IPS DF 4.7 (cell line): ENCODE measurements at regions not wholly inside any gene's neighbourhood (a gene's known extent, or its start where the extent isn't known, plus 50 kb on each side); places are given as distances from the start of the nearest gene placed in this dataset.
"Not testable (repeated sequence)": the region's sequence is repeated elsewhere in the genome, so short reads cannot be mapped to it uniquely, and the experiment has no call there.

ENCODE experiments used
- DNase-seq: peaks from one replicate; pipeline ENCODE4 v3.0.0-alpha.2; 2013; ENCODE audit warnings: low spot score; ENCODE audit errors: extremely low read depth

- no peak for DNase-seq
Measured at GRCh38 chr4:141290771-141291170, 70.1 kb downstream of the ZNF330 start.

DNA sequence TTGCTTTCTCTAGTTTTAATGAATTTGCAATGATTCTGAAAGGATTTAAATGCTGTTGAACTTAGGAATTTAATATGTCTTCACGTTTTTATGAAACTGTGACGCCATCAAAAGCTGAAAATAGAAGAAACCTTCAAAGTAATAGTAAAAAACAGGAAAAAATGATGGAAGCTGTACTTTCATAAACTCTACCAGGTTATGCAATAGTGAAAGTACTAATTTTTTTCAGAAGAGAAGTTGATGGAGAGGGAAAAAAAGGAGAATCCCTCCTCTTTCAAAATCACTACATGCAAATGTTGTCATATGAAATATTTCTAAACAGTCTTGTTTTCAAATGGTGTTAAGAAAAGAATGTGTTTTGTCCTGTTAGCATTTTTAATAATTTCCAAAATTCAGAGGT is 73.6 kb downstream of the ZNF330 start:
- no peak for DNase-seq

- no peak for DNase-seq
Measured at GRCh38 chr4:141301216-141301615, 80.5 kb downstream of the ZNF330 start.

DNA sequence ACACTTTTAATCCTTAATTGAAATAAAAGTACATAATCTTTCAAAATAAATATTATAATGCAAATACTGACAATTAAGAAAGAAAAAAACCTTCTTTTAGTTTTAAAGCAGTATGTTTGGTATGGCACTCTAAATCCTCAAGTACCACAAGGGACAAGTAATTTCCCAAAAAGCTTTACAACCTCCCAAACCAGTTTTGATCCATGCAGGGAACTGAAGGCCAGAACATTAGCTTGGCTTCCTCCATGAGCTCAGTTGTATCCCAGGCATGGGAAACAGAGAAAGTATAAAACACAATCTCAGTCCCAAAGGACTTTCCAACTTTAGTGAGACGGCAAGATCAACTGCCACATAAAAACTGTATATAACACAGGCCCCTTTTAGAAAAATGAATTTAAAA is 82.2 kb downstream of the ZNF330 start:
- no peak for DNase-seq

GRCh38 chr4:141304346-141304745 is 83.7 kb downstream of the ZNF330 start:
- no peak for DNase-seq

- no peak for DNase-seq
Measured at GRCh38 chr4:141306331-141306730, 85.6 kb downstream of the ZNF330 start.

- peak; percentile 62 for DNase-seq
Measured at GRCh38 chr4:141307241-141307689, 86.6 kb downstream of the ZNF330 start.

- DNase-seq, result no peak
Measured at GRCh38 chr4:141309874-141310273, 89.2 kb downstream of the ZNF330 start.

- no peak for DNase-seq
Measured at GRCh38 chr4:141311246-141312204, 90.8 kb downstream of the ZNF330 start.

DNA sequence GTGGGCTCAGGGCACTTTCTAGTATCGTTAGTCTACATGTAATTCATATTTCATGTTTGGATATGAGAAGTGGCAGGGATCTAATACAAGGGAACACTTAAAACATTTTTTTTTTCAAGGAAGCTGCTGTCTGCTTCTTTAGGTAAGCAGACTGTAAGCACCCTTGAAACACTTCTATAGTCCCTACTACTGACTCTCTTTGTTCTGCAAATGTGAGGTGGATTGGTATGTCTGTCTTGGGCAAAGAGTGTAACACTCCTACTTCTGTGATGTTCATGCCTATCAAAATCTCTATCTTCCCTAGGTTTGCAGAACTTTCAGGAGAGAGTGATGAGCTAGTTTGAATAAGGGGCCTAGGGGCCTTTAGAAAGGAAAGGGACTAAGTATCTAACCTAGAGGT is 93.9 kb downstream of the ZNF330 start:
- DNase-seq, result no peak

- no peak for DNase-seq
Measured at GRCh38 chr4:141328560-141329173, 108.0 kb downstream of the ZNF330 start.

DNA sequence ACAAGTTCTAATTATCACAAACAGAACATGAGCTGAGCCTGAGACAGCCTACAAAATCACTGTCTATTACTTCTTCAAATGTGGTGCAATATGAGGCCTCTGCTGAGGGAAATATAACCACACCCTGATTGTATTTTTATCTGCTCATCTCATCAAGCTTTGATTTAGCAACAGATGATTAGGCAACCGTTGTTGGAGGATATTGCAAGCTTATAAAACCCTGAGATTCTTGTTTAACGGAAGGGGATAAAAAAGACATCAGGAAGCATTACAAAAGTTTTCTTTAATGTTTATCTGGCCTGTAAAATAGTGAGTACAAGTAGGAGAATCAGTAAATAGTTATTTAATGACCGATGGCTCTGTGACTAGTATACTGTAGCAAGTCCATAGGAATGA is 108.5 kb downstream of the ZNF330 start:
- DNase-seq, result no peak

GRCh38 chr4:141330616-141331015 is 109.9 kb downstream of the ZNF330 start:
- no peak for DNase-seq

DNA sequence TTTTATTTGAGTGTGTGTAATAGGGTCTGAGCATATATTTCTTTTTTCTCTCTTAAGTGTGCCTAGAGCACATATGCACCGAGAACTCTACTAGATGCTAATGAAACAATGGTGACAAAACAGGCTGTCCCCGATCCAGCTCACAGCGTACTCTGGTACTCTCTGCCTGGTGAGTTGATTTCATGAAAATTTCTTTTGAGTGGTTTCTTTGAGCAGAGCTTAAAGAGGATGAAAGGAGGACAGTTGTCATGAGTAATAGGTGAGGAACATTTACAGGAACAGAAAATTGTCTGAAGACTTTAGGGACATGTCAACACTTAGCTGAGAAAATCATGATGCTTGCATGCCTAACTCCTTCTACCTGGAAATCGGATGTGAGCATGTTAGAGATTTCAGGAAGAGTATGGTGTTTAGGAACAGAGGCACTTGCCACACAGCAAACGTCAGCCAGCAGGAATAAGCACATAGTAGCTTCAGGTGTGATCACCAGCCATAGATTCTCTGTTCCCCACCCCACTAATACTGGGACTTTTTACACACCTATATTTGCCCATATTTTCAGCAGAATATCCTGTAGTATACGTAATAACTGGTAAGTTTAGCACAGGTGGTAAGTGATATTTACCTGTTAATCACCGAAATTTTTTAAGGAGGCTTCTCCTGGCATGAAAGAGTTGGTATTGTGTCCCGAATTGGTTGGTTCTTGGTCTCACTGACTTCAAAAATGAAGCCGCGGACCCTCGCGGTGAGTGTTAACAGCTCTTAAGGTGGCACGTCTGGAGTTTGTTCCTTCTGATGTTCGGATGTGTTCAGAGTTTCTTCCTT is 111.1 kb downstream of the ZNF330 start:
- DNase-seq, result no peak

GRCh38 chr4:141332359-141333181 is 111.9 kb downstream of the ZNF330 start:
- not testable (repeated sequence) for DNase-seq

- DNase-seq, result not testable (repeated sequence)
Measured at GRCh38 chr4:141333456-141334230, 112.9 kb downstream of the ZNF330 start.

GRCh38 chr4:141335166-141335565 is 114.5 kb downstream of the ZNF330 start:
- DNase-seq, result no peak

GRCh38 chr4:141338238-141338637 is 117.5 kb downstream of the ZNF330 start:
- no peak for DNase-seq

GRCh38 chr4:141339391-141339790 is 118.7 kb downstream of the ZNF330 start:
- DNase-seq, result no peak

DNA sequence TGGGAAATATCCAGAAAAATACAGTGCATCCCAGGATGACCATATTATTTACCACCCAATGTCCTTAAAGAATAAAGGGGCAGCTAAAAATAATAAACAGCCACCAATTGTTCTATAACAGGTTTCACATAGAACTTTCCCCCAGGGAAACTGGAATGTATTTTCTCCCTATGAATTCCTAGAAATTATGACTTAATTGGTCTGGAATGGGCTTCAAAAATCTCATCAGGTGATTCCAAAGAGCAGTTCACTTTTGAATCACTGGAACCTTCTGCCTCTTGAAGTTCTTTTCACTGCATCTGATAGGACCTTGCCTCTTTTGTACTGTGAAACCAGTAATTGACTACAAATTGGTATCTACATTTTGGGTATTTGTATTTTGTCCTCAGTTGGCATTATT is 119.3 kb downstream of the ZNF330 start:
- no peak for DNase-seq
